GM18951 (cell line): ENCODE measurements at regions not wholly inside any gene's neighbourhood (a gene's known extent, or its start where the extent isn't known, plus 50 kb on each side); places are given as distances from the start of the nearest gene placed in this dataset.

Experiments
- POLR2A ChIP-seq: IDR thresholded peaks from 4 replicates; pipeline ENCODE4 v1.6.1; 2011; ENCODE audit warnings: mild to moderate bottlenecking; ENCODE audit not compliant: insufficient read length, insufficient read depth; ENCODE audit errors: extremely low read depth
- in situ Hi-C: fragments of 300-500 bp; cut with MboI; formaldehyde crosslinking; loops from one replicate; pipeline ENCODE4 v1.12.0; 2022; ENCODE audit warnings: low sequenced_read_pairs, mixed read lengths, inconsistent platforms; ENCODE audit not compliant: unreplicated experiment

DNA sequence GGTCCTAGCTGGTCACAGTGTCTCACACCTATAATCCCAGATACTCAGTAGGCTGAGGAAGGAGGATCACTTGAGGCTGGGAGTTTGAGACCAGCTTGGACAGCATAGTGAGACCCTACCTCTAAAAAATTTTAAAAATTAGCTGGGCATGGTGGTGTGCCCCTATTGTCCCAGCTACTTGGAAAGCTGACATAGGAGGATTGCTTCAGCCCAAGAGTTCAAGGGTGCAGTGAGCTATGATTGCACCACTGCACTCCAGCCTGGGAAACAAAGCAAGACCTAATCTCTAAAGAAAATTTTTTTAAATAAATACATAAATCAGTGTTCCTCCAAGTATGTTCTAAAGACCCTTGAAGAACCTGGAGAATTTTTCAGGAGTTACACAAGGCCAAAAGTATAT is 50.6 kb upstream of the GNAO1 start:
- in situ Hi-C loops = no loop called here
- no peak for TF ChIP-seq POLR2A

DNA sequence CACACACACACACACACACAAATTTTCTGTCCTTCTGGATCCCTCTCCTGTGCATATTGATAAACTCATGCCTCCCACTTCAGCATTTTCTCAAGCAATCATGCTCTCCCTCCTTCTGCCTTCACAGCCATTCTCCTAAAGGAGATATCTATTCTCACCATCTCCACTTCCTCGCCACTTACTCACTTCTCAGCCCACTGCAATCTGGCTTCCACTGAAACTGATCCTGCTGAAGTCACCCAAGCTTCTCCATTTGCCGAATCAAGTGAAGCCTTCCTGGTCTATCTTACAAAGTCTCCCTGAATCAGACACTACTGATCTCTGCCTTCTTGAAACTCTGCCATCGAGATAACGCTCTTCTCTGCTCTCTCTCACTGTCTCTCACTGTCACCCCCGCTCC is 54.0 kb upstream of the GNAO1 start:
- TF ChIP-seq POLR2A = no peak
- in situ Hi-C loops = no loop called here

DNA sequence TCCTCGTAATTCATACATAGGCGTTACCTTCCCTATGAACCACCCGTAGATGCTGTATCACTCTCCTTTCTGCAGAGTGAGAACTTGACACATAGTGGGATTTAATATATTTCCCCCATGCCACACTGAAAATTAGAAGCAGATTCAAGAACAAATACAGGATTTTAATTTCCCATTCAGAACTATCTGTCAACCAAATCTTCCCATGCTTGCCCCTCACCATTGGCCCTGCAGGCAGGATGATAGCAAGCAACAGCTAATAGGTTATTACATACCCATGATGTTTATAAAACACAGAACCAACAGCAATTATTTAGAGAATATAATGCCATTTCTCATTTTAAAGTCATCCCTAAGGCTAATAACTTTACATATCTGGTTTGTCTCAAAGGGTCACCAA is 55.0 kb upstream of the GNAO1 start:
- in situ Hi-C loops = no loop called here
- no peak for TF ChIP-seq POLR2A

DNA sequence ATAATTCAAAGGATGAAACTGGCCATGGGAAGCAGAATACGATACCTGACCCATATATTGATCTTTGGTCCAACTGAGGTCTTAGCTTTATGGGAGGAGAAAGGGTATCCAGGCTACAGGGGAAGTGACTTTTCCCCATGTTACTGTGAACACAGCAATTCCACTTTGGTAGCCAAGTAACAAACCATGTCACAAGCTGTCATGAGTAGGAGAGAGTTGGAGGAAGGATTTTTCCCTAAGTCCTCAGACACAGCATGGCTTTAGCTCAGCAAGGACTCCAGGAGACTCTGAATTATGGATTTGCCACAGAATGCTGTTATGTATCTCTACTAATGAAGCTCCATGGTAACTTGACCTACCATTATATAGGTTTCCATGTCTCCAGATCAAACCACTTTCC is 56.5 kb upstream of the GNAO1 start:
- in situ Hi-C loops = no loop called here
- no peak for TF ChIP-seq POLR2A

DNA sequence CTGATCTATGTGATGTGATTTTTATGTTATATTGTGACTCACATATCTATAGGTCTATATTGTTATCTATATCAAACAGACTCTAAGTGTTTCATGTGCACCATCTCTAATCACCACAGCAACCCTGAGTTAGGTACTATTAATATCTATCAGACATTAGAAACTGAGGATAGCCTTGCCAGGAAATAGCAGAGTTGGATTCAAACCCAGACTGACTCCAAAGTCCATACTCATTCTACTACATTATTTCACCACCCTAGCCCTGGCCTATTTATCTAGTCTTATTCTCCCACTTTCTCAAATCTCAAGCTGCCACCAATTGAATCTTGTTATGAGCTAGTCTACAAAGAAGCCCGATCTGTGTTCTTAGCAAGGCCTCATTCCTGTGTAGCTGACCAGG is 65.4 kb upstream of the GNAO1 start:
- TF ChIP-seq POLR2A = no peak
- in situ Hi-C loops = no loop called here

DNA sequence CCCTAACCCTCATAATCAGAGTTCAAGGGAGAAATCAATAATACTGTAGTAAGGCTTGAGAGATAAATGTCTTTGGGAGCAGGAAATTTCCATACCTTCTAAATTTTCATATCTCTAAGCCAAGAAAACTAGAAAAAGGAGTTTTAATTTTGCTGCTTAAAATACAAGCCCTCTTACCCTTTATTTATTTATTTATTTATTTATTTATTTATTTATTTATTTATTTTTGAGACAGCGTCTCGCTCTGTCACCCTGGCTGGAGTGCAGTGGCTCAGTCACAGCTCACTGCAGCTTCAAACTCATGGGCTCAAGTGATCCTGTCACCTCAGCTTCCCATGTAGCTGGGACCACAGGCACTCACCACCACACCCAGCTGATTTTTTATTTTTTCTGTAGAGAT is 69.0 kb upstream of the GNAO1 start:
- TF ChIP-seq POLR2A = no peak
- in situ Hi-C loops = no loop called here

DNA sequence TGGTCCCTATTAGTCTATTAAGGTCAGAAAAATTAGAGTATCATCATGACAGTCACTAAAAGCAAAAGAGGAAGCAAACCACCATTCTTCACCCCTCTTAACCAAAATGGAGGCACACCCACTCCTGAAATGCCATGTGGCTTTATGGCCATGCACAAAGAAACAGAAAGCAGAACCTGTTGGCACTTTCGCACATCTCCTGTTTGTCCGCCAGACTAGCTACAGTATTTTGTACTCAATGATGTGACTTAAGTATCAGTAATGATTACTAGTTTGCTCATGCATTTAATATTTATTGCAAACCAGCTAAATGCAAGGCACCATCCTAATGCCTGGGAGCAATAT is 70.2 kb upstream of the GNAO1 start:
- no peak for TF ChIP-seq POLR2A
- in situ Hi-C loops = no loop called here

DNA sequence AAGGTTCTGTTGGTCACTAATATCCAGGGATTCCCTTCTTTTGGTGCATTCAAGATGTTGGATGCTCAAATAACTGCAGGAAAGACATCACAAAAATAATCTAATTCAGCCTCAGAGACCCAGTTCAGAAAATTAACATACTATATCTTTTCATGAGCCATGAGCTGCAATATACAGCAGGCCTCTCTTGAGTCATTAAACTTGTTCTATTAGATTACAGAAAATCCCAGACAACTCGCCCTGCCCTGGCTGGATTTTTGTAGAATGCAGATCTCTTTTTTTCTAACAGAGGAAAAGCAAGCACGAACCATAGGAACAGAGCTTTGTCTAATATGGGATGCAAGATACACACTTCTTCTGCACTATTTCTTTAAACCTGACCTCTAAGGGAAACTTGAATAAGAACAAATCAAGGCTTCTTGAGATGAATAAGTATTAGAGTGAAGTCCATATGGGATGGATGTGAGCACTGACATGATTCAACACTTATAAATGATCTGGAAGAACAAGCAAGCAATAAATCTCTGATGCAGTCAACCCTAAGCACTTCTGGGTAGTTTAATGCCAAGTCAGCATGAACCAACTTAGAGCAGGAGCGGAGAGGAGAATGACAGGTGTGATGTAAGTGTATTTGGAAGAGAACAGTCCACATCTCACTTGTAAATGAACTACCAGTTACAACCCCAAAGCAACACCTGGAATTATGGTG is 70.7 kb upstream of the GNAO1 start:
- TF ChIP-seq POLR2A = no peak
- in situ Hi-C loops = no loop called here

DNA sequence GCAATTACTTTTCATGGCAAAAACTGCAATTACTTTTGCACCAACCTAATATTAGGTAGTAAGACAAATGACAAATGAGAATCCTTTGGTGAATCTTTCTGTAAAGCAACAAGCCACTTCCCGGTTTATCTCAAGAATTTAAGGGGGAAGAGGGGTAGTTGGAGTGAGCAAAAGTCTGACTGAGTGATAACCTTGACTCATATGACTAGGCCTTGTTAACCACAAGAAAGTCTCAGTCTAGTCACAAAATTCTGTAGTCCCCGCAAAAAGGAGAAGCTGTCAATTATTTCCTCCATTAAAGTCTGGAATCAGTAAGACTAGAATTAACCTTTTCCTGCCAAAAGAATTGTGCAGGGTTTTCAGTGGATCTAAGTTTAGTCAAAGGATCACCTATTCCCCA is 72.2 kb upstream of the GNAO1 start:
- in situ Hi-C loops = no loop called here
- TF ChIP-seq POLR2A = no peak

DNA sequence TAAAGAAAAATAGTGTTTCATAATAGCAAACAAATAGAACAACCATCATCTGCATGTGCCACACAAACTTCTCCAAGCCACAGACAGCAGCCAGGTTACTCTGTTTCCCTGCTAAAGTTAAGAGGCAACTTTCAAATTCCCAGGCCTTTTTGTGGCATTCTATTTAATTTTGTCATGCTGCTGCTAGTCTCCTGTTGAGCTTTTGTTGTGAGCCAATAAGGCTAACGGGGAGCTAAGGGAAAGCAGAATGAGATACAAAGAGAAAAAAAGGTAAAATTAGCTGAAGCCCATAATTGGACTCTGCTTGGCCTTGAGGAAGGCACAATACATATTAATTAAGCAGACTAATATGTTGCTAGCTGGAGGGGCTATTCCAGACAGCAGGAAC is 74.7 kb upstream of the GNAO1 start:
- no peak for TF ChIP-seq POLR2A
- in situ Hi-C loops = no loop called here

DNA sequence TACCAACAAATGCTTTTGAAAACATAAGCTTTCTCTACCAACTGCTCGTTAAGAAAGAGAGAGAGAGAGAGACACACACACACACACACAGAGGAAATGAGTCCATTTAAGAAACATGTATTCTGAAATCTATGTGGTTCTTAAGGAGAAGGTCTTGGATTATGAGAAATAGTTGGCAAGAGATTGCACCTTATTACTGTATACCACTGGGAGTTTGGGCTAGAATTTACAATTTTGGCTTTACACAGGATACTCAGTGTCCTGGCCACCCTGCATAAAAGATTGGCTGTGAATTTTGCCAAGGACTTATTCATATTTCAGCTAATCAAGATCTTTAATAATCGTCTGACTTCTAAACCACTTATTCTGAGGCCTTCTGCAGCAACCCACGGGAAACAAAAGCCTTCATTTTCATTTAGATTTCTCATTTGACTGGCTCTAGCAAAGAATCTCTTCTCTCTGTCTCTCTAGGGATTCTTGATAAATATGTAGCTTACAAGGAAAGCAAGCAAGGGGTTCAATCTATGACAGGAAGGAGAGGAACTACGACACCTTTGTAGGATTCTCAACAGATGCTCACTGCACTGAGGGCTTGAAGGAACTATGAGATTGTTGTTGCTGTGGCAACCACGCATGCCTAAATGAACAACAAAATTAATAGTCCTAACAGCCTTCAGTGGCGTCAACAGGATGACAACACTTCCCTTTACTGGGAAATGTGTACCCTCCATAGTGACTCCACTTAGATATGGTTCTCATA is 75.3 kb upstream of the GNAO1 start:
- in situ Hi-C loops = no loop called here
- TF ChIP-seq POLR2A = no peak

DNA sequence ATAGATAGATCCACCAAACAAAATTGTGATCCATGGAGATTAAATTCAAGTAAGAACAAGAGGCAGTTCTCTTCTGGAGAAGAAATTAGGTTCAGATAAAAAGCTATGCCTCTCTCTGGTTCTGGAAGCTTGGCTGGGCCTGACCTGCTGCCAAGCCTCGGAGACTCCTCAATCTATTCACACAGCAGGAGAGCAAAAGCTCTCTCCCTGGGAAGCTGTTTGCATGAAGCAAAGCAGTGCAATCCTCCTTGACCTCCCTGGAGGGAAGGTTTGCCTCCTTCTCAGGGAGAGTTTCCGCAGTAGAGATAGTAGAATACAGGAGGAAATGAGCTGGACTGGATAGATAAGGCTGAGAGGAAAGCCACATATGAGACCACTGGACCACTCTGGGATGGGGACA is 78.1 kb upstream of the GNAO1 start:
- in situ Hi-C loops = no loop called here
- TF ChIP-seq POLR2A = no peak

DNA sequence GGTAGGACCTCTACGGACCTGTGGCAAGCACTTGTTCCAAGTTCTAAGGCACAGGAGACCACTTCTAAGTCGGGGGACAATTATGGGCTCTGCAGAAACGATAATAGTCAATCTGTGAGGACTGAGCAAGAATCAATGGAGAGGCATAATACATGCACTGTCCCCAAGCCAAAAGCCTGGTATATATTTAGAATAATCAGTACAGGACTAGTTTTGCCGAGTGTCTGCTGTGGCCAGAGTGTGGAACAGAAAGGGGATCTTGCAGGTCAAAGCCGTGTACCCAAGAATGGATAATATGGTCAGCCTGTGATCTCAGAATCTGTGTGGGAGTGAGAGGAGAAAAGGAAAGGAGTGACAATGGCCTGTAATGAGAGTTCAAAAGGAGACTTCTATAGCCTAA is 80.2 kb upstream of the GNAO1 start:
- no peak for TF ChIP-seq POLR2A
- in situ Hi-C loops = no loop called here

DNA sequence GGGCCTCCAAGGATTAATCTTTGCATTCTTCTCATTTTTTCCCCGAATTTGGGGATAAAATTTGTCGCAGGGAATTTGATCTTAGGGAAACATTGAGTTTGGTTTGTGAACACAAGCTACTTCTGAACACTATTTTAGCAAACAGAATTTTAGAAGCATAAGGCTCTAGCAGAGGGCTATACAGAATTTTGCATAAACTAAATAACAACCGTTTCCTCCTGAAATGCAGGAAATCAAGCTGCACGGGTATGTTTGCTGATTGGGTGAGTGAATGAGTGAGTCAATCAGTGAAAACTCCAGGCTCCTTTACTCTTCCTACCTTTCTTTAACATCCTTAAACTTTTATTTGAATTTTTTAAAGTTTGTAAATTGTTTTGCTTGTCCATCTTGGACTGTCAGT is 81.3 kb upstream of the GNAO1 start:
- no peak for TF ChIP-seq POLR2A
- in situ Hi-C loops = no loop called here
